WERI-Rb-1 (cell line): ENCODE measurements at regions not wholly inside any gene's neighbourhood (a gene's known extent, or its start where the extent isn't known, plus 50 kb on each side); places are given as distances from the start of the nearest gene placed in this dataset.

Experiments used
- DNase-seq: peaks from one replicate; pipeline ENCODE4 v3.0.0-alpha.2; 2020
- H3K27ac ChIP-seq: fragments of 250-450 bp; sonication (Bioruptor Pico); 2 replicates; pipeline ENCODE4 v1.5.1; 2020; ENCODE audit warnings: mild to moderate bottlenecking, moderate library complexity
- H3K27me3 ChIP-seq: fragments of 250-450 bp; sonication (Bioruptor Pico); 2 replicates; pipeline ENCODE4 v1.5.1; 2021; ENCODE audit warnings: mild to moderate bottlenecking, low read depth, moderate library complexity; ENCODE audit not compliant: insufficient read depth, severe bottlenecking
- H3K36me3 ChIP-seq: fragments of 250-450 bp; sonication (Bioruptor Pico); 2 replicates; pipeline ENCODE4 v1.5.1; 2020; ENCODE audit warnings: mild to moderate bottlenecking, moderate library complexity
- H3K4me3 ChIP-seq: 2 replicates; pipeline ENCODE4 v1.5.1; 2011; ENCODE audit warnings: low read depth, mild to moderate bottlenecking, control low read depth, low read length
- H3K9me3 ChIP-seq: fragments of 250-450 bp; sonication (Bioruptor Pico); 2 replicates; pipeline ENCODE4 v1.5.1; 2021; ENCODE audit warnings: mild to moderate bottlenecking, moderate library complexity; ENCODE audit not compliant: severe bottlenecking
- TF ChIP-seq, protein P1 (sequence below): IDR thresholded peaks from 2 replicates; pipeline ENCODE4 v1.5.1; 2011; ENCODE audit warnings: low read depth, mild to moderate bottlenecking, control low read depth, inconsistent platforms, low read length

DNA sequence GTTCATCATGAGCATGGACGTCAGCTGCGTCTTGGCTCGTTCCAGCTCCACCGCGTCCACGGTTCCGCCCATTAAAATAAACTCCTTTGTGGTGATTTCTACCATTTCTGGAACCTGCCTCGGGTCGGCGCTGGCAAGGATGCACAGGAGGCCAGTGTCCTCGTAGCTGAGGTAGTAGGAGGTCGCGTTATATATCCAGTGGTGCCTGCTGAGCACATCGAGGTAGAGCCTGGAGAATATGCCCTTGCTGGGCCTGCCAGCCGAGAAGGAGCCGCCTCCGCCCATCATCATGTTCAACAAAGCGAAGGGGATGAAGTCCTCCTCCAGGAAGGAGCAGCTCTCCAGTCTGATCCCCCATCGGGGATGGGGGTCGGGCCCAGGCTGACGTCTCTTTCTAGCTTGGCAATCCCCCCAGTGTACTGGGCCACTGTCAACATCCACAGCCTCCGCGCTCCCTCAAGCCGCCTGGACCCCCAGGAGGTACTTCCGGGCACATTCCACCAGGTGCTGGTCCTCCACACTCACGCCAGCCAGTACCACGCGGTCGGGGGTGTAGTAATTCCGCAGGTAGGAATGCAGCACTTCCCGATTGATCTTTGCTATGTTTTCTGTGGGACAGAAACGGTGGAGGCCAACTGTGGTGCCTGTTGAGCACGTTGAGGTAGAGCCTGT lies 120.9 kb upstream of the GRID2 start:
- no peak for DNase-seq
- TF ChIP-seq, protein P1, sequence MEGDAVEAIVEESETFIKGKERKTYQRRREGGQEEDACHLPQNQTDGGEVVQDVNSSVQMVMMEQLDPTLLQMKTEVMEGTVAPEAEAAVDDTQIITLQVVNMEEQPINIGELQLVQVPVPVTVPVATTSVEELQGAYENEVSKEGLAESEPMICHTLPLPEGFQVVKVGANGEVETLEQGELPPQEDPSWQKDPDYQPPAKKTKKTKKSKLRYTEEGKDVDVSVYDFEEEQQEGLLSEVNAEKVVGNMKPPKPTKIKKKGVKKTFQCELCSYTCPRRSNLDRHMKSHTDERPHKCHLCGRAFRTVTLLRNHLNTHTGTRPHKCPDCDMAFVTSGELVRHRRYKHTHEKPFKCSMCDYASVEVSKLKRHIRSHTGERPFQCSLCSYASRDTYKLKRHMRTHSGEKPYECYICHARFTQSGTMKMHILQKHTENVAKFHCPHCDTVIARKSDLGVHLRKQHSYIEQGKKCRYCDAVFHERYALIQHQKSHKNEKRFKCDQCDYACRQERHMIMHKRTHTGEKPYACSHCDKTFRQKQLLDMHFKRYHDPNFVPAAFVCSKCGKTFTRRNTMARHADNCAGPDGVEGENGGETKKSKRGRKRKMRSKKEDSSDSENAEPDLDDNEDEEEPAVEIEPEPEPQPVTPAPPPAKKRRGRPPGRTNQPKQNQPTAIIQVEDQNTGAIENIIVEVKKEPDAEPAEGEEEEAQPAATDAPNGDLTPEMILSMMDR, result no peak
- Histone ChIP-seq H3K27me3 (no peaks in the 10 kb centered on the region), H3K9me3 (peaks cover 3% of the 10 kb centered on the region), H3K36me3 (no peaks in the 10 kb centered on the region), H3K4me3 (no peak overlapping the region), H3K27ac (no peak overlapping the region)

- TF ChIP-seq, protein P1, result no peak
- no peak for DNase-seq
- no peak overlapping the region for H3K27ac ChIP-seq
- H3K36me3 ChIP-seq, result no peaks in the 10 kb centered on the region
- H3K27me3 ChIP-seq, result no peaks in the 10 kb centered on the region
- peaks cover 3% of the 10 kb centered on the region for H3K9me3 ChIP-seq
- H3K4me3 ChIP-seq, result no peak overlapping the region
Observed at GRCh38 chr4:92183825-92184224, 119.9 kb upstream of the GRID2 start.

GRCh38 chr4:92184566-92184965 lies 119.2 kb upstream of the GRID2 start:
- TF ChIP-seq, protein P1, result no peak
- H3K9me3 ChIP-seq, result peaks cover 3% of the 10 kb centered on the region
- no peak for DNase-seq
- H3K4me3 ChIP-seq, result no peak overlapping the region
- no peaks in the 10 kb centered on the region for H3K27me3 ChIP-seq
- no peaks in the 10 kb centered on the region for H3K36me3 ChIP-seq
- H3K27ac ChIP-seq, result no peak overlapping the region

GRCh38 chr4:92186239-92186638 lies 117.5 kb upstream of the GRID2 start:
- no peaks in the 10 kb centered on the region for H3K27me3 ChIP-seq
- no peak overlapping the region for H3K27ac ChIP-seq
- no peak for DNase-seq
- TF ChIP-seq, protein P1, result no peak
- H3K36me3 ChIP-seq, result no peaks in the 10 kb centered on the region
- no peak overlapping the region for H3K4me3 ChIP-seq
- H3K9me3 ChIP-seq, result peaks cover 3% of the 10 kb centered on the region

DNA sequence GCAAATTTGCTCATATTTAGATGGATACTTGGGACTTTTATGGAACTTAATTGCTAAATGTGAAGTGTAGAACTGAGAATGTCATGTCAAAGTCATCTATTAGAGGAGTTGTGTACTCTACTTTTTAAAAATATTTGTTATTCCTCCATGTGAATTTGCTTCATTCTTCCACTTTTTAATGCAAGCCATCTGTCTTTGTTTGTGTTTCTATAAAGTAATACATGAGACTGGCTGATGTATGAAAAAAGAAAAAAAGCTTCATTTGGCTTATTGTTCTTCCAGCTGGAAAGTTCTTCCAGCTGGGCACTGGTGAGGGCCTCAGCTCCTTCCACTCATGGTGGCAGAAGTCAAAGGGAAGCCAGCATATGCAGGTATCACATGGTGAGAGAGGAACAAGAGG lies 114.6 kb upstream of the GRID2 start:
- no peak overlapping the region for H3K4me3 ChIP-seq
- no peaks in the 10 kb centered on the region for H3K9me3 ChIP-seq
- no peak overlapping the region for H3K27ac ChIP-seq
- DNase-seq, result no peak
- H3K36me3 ChIP-seq, result no peaks in the 10 kb centered on the region
- TF ChIP-seq, protein P1, result no peak
- H3K27me3 ChIP-seq, result no peaks in the 10 kb centered on the region

- H3K36me3 ChIP-seq, result no peaks in the 10 kb centered on the region
- DNase-seq, result no peak
- H3K27ac ChIP-seq, result no peak overlapping the region
- H3K27me3 ChIP-seq, result no peaks in the 10 kb centered on the region
- no peaks in the 10 kb centered on the region for H3K9me3 ChIP-seq
- H3K4me3 ChIP-seq, result no peak overlapping the region
- TF ChIP-seq, protein P1, result no peak
Observed at GRCh38 chr4:92198711-92199110, 105.1 kb upstream of the GRID2 start.
